Lower leg skin (tissue), 3 donors: ENCODE measurements at regions not wholly inside any gene's neighbourhood (a gene's known extent, or its start where the extent isn't known, plus 50 kb on each side); places are given as distances from the start of the nearest gene placed in this dataset.

Source experiments
- CTCF ChIP-seq, 3 donors: fragments of 450-650 bp; IDR thresholded peaks; one replicate each; pipeline ENCODE4 v1.5.1; 2016; ENCODE audit warnings: antibody characterized with exemption in 3 of 3, mild to moderate bottlenecking in 3 of 3, moderate library complexity in 2 of 3
- POLR2A ChIP-seq, 2 donors: fragments of 450-650 bp; IDR thresholded peaks; one replicate each; pipeline ENCODE4 v1.6.1; 2016 to 2017; ENCODE audit warnings: antibody characterized with exemption in 2 of 2, mild to moderate bottlenecking in 1 of 2, moderate library complexity in 1 of 2

- TF ChIP-seq CTCF (IDR thresholded peaks at IDR 0.05) (no peak), POLR2A (IDR thresholded peaks at IDR 0.05) (no peak)
These were observed 90.5 kb upstream of the RPH3AL start for GRCh38 chr17:443109-443508.
